Uterus (tissue), 3 donors: ENCODE measurements at regions not wholly inside any gene's neighbourhood (a gene's known extent, or its start where the extent isn't known, plus 50 kb on each side); places are given as distances from the start of the nearest gene placed in this dataset.
"Not testable (repeated sequence)": the region's sequence is repeated elsewhere in the genome, so short reads cannot be mapped to it uniquely, and the experiment has no call there.

Source experiments
- DNase-seq, 2 donors: peaks; one replicate each; pipeline ENCODE4 v3.0.0-alpha.2; 2019 to 2020
- H3K27ac ChIP-seq, 2 donors: fragments of 200-600 bp; sonication (generic); 1 replicate in 1 of 2; 2 replicates in 1 of 2; pipeline ENCODE4 v1.5.1; 2016 to 2018
- H3K27me3 ChIP-seq, 2 donors: fragments of 200-600 bp; sonication (generic); one replicate each; pipeline ENCODE4 v1.5.1; 2018 to 2019; ENCODE audit warnings: control low read depth in 1 of 2
- H3K36me3 ChIP-seq, 2 donors: fragments of 200-600 bp; sonication (generic); one replicate each; pipeline ENCODE4 v1.5.1; 2019; ENCODE audit warnings: control low read depth in 1 of 2
- H3K4me1 ChIP-seq, 2 donors: fragments of 200-600 bp; sonication (generic); one replicate each; pipeline ENCODE4 v1.5.1; 2018 to 2019; ENCODE audit warnings: control low read depth in 1 of 2
- H3K4me3 ChIP-seq, 2 donors: fragments of 200-600 bp; sonication (generic); 1 replicate in 1 of 2; 2 replicates in 1 of 2; pipeline ENCODE4 v1.5.1; 2018 to 2019; ENCODE audit warnings: mild to moderate bottlenecking in 1 of 2
- H3K9me3 ChIP-seq, 2 donors: fragments of 200-600 bp; sonication (generic); one replicate each; pipeline ENCODE4 v1.5.1; 2019; ENCODE audit warnings: control low read depth in 1 of 2
- POLR2A ChIP-seq, 2 donors: fragments of 450-650 bp; IDR thresholded peaks; one replicate each; pipeline ENCODE4 v1.6.1; 2016; ENCODE audit warnings: antibody characterized with exemption in 2 of 2, mild to moderate bottlenecking in 1 of 2, moderate library complexity in 1 of 2
- intact Hi-C: fragments of 100-400 bp; cut with DNase I; formaldehyde crosslinking; loops from one replicate; pipeline ENCODE4 v1.15.1; 2023; ENCODE audit warnings: low total_unique reads
- TF ChIP-seq, protein P1 (sequence below), 4 experiments: fragments of 200-600 bp in 2 of 4; fragments of 450-650 bp in 2 of 4; sonication (generic) in 2 of 4; IDR thresholded peaks; one replicate each; pipeline ENCODE4 v1.5.1; 2016 to 2019; ENCODE audit warnings: antibody characterized with exemption in 4 of 4, mild to moderate bottlenecking in 2 of 4, moderate library complexity in 1 of 4
- donor health status: DM: yes; HTN: yes; CAD: no.

DNA sequence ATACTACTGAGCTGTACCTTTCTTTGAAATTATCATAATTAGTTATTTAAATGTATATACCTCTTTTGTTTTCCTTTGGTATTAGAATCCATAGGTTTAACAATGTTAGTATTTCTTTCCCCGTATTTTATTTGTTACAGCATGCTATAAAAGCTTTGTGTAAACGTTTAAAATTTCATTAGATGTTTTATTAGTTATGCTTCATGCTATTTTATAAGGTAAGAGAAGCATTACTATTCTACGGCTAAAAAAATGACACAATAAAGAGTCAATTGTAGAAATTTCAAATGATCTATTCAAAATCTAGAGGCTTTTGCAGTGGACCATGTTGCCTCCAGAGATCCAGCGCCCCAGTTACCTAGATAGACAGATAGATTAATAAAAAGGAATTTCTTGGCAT, 1203.3 kb upstream of the IGFBP7 start:
- Histone ChIP-seq H3K4me1 (no peaks in the 10 kb centered on the region), H3K4me3 (no peak overlapping the region), H3K27ac (no peak overlapping the region), H3K36me3 (no peaks in the 10 kb centered on the region), H3K27me3 (no peaks in the 10 kb centered on the region), H3K9me3 (no peaks in the 10 kb centered on the region)
- DNase-seq = no peak
- no peak for TF ChIP-seq POLR2A (IDR thresholded peaks at IDR 0.05)
- TF ChIP-seq, protein P1, sequence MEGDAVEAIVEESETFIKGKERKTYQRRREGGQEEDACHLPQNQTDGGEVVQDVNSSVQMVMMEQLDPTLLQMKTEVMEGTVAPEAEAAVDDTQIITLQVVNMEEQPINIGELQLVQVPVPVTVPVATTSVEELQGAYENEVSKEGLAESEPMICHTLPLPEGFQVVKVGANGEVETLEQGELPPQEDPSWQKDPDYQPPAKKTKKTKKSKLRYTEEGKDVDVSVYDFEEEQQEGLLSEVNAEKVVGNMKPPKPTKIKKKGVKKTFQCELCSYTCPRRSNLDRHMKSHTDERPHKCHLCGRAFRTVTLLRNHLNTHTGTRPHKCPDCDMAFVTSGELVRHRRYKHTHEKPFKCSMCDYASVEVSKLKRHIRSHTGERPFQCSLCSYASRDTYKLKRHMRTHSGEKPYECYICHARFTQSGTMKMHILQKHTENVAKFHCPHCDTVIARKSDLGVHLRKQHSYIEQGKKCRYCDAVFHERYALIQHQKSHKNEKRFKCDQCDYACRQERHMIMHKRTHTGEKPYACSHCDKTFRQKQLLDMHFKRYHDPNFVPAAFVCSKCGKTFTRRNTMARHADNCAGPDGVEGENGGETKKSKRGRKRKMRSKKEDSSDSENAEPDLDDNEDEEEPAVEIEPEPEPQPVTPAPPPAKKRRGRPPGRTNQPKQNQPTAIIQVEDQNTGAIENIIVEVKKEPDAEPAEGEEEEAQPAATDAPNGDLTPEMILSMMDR (IDR thresholded peaks at IDR 0.05) = no peak
- intact Hi-C loops = no loop called here

DNA sequence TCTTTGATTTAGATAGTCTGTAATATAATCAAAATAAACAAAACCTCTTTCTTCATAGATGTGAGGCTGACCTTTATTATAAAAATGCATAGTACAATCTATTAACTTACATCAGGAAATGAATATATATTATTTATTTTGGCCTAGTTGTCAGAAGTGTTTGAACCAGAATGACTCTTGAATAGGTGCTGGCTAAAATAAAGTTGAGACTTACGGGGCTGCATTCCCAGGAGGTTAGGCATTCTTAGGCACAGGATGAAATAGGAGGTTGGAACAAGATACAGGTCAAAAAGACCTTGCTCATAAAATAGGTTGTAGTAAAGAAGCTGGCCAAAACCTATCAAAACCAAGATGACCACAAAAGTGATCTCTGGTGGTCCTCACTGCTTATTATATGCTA, 1193.3 kb upstream of the IGFBP7 start:
- DNase-seq = no peak
- TF ChIP-seq, protein P1 (IDR thresholded peaks at IDR 0.05) = no peak
- TF ChIP-seq POLR2A (IDR thresholded peaks at IDR 0.05) = no peak
- Histone ChIP-seq H3K4me3 (no peak overlapping the region), H3K36me3 (no peaks in the 10 kb centered on the region), H3K9me3 (no peaks in the 10 kb centered on the region), H3K27me3 (no peaks in the 10 kb centered on the region), H3K27ac (no peak overlapping the region), H3K4me1 (no peaks in the 10 kb centered on the region)
- intact Hi-C loops = no loop called here

DNA sequence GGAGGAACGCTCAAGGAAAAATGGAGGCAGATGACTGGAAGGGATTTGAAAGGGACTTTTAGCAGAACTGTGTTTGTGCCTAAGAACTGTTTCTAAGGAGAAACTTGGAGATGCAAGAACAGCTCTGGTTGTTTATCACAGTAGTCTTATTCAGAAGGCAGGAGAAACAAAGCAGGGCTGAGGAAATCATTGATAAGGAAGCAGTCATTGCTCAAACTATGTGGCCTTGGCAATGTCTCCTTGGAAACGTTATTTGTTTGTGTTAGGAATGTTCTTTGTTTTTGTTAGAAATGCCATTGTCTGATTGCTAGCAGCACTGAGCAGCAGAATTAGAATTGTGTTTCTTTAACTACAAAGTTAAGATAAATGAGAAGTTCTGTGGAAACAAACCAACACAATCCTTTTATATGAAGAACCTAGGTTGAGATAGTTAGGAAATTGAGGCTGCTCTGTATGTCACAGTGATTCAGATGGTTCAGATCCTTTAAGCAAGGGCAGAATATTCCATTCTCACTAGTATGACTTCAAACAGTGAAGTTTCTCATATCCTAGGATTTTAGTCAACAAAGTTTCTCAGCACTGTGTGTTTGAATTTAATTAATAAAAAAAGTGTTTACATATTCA, 1191.3 kb upstream of the IGFBP7 start:
- Histone ChIP-seq H3K27ac (no peak overlapping the region), H3K9me3 (no peaks in the 10 kb centered on the region), H3K36me3 (no peaks in the 10 kb centered on the region), H3K27me3 (no peaks in the 10 kb centered on the region), H3K4me3 (no peak overlapping the region), H3K4me1 (no peaks in the 10 kb centered on the region)
- TF ChIP-seq POLR2A (IDR thresholded peaks at IDR 0.05) = no peak
- TF ChIP-seq, protein P1 (IDR thresholded peaks at IDR 0.05) = no peak
- intact Hi-C loops = no loop called here
- no peak for DNase-seq

GRCh38 chr4:58286335-58286734, 1176.2 kb upstream of the IGFBP7 start:
- intact Hi-C loops = no loop called here
- Histone ChIP-seq H3K4me3 (no peak overlapping the region), H3K9me3 (no peaks in the 10 kb centered on the region), H3K36me3 (no peaks in the 10 kb centered on the region), H3K27me3 (no peaks in the 10 kb centered on the region), H3K4me1 (no peaks in the 10 kb centered on the region), H3K27ac (no peak overlapping the region)
- TF ChIP-seq, protein P1 (IDR thresholded peaks at IDR 0.05) = no peak
- no peak for TF ChIP-seq POLR2A (IDR thresholded peaks at IDR 0.05)
- no peak for DNase-seq

DNA sequence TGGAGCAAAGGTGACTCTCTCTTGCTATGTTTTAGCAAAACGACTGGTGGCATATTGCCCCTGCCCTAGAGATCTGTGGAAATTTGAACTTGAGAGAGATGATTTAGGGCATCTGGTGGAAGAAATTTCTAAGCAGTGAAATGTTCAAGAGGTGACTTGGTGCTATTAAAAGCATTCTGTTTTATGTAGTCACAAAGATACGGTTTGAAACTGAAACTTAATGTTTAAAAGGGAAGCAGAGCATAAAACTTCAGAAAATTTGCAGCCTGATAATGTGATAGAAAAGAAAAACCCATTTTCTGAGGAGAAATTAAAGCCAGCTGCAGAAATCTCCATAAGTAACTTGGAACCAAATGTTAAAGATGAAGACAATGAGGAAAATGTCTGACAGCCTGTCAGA, 1170.7 kb upstream of the IGFBP7 start:
- H3K36me3 ChIP-seq, H3K27me3 ChIP-seq, intact Hi-C loops, H3K4me1 ChIP-seq, H3K9me3 ChIP-seq, DNase-seq, H3K4me3 ChIP-seq, H3K27ac ChIP-seq: not testable (repeated sequence)

- Histone ChIP-seq H3K4me1 (no peaks in the 10 kb centered on the region), H3K27ac (no peak overlapping the region), H3K4me3 (no peak overlapping the region), H3K27me3 (peaks cover 0 to 4% of the 10 kb centered on the region in 2 donors), H3K9me3 (no peaks in the 10 kb centered on the region), H3K36me3 (no peaks in the 10 kb centered on the region)
- TF ChIP-seq, protein P1 (IDR thresholded peaks at IDR 0.05) = no peak
- no peak for TF ChIP-seq POLR2A (IDR thresholded peaks at IDR 0.05)
- DNase-seq = no peak
- intact Hi-C loops = no loop called here
Observed at GRCh38 chr4:58275856-58276255, 1165.7 kb upstream of the IGFBP7 start.
